HEK293 (cell line): ENCODE measurements at regions not wholly inside any gene's neighbourhood (a gene's known extent, or its start where the extent isn't known, plus 50 kb on each side); places are given as distances from the start of the nearest gene placed in this dataset.

ENCODE experiments used
- CTCF ChIA-PET: fragments of 350-600 bp; formaldehyde crosslinking; extraction: SDS; loops from one replicate; lab custom pipeline; 2021; ENCODE audit warnings: antibody characterized with exemption; lab: Yijun Ruan, JAX
- POLR2A ChIA-PET: fragments of 300-600 bp; formaldehyde crosslinking; extraction: SDS; loops from one replicate; lab custom pipeline; 2020; ENCODE audit warnings: antibody characterized with exemption, inconsistent platforms; lab: Yijun Ruan, JAX
- H3K27ac ChIP-seq: fragments of 200-500 bp; sonication (Bioruptor generic); 2 replicates; pipeline ENCODE4 v1.5.1; 2014; ENCODE audit warnings: low read depth, low read length, control low read depth, inconsistent platforms; ENCODE audit errors: extremely low read depth
- H3K36me3 ChIP-seq, 2 experiments: fragments of 200-500 bp in 1 of 2; sonication (Bioruptor generic) in 1 of 2; 1 replicate in 1 of 2; 2 replicates in 1 of 2; pipeline ENCODE4 v1.5.1; 2014 to 2017; ENCODE audit warnings: inconsistent platforms in 2 of 2, low read length in 2 of 2; ENCODE audit not compliant: control insufficient read depth in 2 of 2, insufficient read depth in 1 of 2
- H3K4me1 ChIP-seq: fragments of 200-500 bp; sonication (Bioruptor generic); 2 replicates; pipeline ENCODE4 v1.5.1; 2014; ENCODE audit warnings: mild to moderate bottlenecking, low read length, inconsistent platforms; ENCODE audit not compliant: control insufficient read depth, insufficient read depth
- H3K4me3 ChIP-seq: 2 replicates; pipeline ENCODE4 v1.5.1; 2011; ENCODE audit warnings: low read depth, mild to moderate bottlenecking, control low read depth, low read length, moderate library complexity
- H3K9me3 ChIP-seq: fragments of 200-500 bp; sonication (Bioruptor generic); 2 replicates; pipeline ENCODE4 v1.5.1; 2014; ENCODE audit warnings: low read depth, low read length, inconsistent platforms; ENCODE audit not compliant: control insufficient read depth, insufficient read depth
- HOXD13 ChIP-seq: sonication (generic); formaldehyde crosslinking; IDR thresholded peaks from 2 replicates; pipeline ENCODE4 v1.8.0; 2022; ENCODE audit warnings: missing genetic modification reagents, borderline replicate concordance
- SCRT1 ChIP-seq: fragments of 450-650 bp; formaldehyde crosslinking; IDR thresholded peaks from 2 replicates; pipeline ENCODE4 v1.5.1; 2016; ENCODE audit warnings: missing biosample characterization, missing genetic modification characterization, borderline replicate concordance
- SP3 ChIP-seq: fragments of 450-650 bp; formaldehyde crosslinking; IDR thresholded peaks from 2 replicates; pipeline ENCODE4 v1.5.1; 2016; ENCODE audit warnings: missing biosample characterization, missing genetic modification characterization
- ZNF10 ChIP-seq: fragments of 450-650 bp; formaldehyde crosslinking; IDR thresholded peaks from 2 replicates; pipeline ENCODE4 v1.5.1; 2017; ENCODE audit warnings: missing biosample characterization, missing genetic modification characterization
- ZNF214 ChIP-seq: fragments of 450-650 bp; formaldehyde crosslinking; IDR thresholded peaks from 2 replicates; pipeline ENCODE4 v1.5.1; 2017; ENCODE audit warnings: missing biosample characterization, mild to moderate bottlenecking, missing genetic modification characterization, borderline replicate concordance
- ZNF248 ChIP-seq: fragments of 450-650 bp; formaldehyde crosslinking; IDR thresholded peaks from 2 replicates; pipeline ENCODE4 v1.5.1; 2017; ENCODE audit warnings: missing biosample characterization, missing genetic modification characterization
- ZNF37A ChIP-seq: fragments of 450-650 bp; IDR thresholded peaks from 2 replicates; pipeline ENCODE4 v1.5.1; 2018; ENCODE audit warnings: missing biosample characterization, missing genetic modification characterization
- ZNF585B ChIP-seq: fragments of 450-650 bp; formaldehyde crosslinking; IDR thresholded peaks from 2 replicates; pipeline ENCODE4 v1.5.1; 2016; ENCODE audit warnings: missing biosample characterization, missing genetic modification characterization
- ZNF623 ChIP-seq: fragments of 450-650 bp; formaldehyde crosslinking; IDR thresholded peaks from 2 replicates; pipeline ENCODE4 v1.5.1; 2016; ENCODE audit warnings: missing biosample characterization, missing genetic modification characterization
- ZNF664 ChIP-seq: fragments of 450-650 bp; formaldehyde crosslinking; IDR thresholded peaks from 2 replicates; pipeline ENCODE4 v1.5.1; 2016; ENCODE audit warnings: missing biosample characterization, missing genetic modification characterization
- ZNF837 ChIP-seq: fragments of 450-650 bp; formaldehyde crosslinking; IDR thresholded peaks from 2 replicates; pipeline ENCODE4 v1.5.1; 2016; ENCODE audit warnings: missing biosample characterization, missing genetic modification characterization
- ZSCAN30 ChIP-seq: fragments of 450-650 bp; IDR thresholded peaks from 2 replicates; pipeline ENCODE4 v1.5.1; 2018; ENCODE audit warnings: missing biosample characterization, mild to moderate bottlenecking, missing genetic modification characterization, moderate library complexity
- TF ChIP-seq, protein P1 (sequence below): fragments of 450-650 bp; formaldehyde crosslinking; IDR thresholded peaks from 2 replicates; pipeline ENCODE4 v1.5.1; 2016; ENCODE audit warnings: missing biosample characterization, missing genetic modification characterization, low read depth
- TF ChIP-seq, protein P2 (sequence below): fragments of 450-650 bp; formaldehyde crosslinking; IDR thresholded peaks from 2 replicates; pipeline ENCODE4 v1.5.1; 2016; ENCODE audit warnings: missing biosample characterization, missing genetic modification characterization
- TF ChIP-seq, protein P3 (sequence below): fragments of 450-650 bp; formaldehyde crosslinking; IDR thresholded peaks from 2 replicates; pipeline ENCODE4 v1.5.1; 2016; ENCODE audit warnings: missing biosample characterization, missing genetic modification characterization
- TF ChIP-seq, protein P4 (sequence below): fragments of 450-650 bp; formaldehyde crosslinking; IDR thresholded peaks from 2 replicates; pipeline ENCODE4 v1.5.1; 2017; ENCODE audit warnings: missing biosample characterization, missing genetic modification characterization

DNA sequence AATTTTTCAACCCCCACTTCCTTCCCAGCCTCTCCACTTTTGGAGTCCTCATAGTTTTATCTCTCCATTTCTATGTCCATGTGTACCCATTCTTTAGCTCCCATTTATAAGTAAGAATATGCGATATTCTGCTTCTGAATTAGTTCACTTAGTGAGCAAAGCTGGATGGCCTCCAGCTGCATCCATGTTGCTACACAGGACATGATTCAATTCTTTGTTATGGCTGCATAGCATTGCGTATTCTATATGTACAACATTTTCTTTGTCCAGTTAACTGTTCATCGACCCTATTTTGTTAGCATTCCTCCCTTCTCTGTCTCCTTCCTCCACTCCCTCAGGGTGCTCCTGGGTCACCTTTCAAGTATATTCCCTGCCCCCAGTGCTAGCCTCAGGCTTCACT, 210.0 kb upstream of the SSTR4 start (continued):
- TF ChIP-seq, protein P1, sequence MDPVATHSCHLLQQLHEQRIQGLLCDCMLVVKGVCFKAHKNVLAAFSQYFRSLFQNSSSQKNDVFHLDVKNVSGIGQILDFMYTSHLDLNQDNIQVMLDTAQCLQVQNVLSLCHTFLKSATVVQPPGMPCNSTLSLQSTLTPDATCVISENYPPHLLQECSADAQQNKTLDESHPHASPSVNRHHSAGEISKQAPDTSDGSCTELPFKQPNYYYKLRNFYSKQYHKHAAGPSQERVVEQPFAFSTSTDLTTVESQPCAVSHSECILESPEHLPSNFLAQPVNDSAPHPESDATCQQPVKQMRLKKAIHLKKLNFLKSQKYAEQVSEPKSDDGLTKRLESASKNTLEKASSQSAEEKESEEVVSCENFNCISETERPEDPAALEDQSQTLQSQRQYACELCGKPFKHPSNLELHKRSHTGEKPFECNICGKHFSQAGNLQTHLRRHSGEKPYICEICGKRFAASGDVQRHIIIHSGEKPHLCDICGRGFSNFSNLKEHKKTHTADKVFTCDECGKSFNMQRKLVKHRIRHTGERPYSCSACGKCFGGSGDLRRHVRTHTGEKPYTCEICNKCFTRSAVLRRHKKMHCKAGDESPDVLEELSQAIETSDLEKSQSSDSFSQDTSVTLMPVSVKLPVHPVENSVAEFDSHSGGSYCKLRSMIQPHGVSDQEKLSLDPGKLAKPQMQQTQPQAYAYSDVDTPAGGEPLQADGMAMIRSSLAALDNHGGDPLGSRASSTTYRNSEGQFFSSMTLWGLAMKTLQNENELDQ (tag by site-specific recombination) = no peak
- TF ChIP-seq SCRT1 (tag by site-specific recombination) = no peak
- TF ChIP-seq HOXD13 (CRISPR knock-in tag) = no peak
- TF ChIP-seq ZNF623 (tag by site-specific recombination) = no peak
- no peak for TF ChIP-seq ZNF664 (tag by site-specific recombination)
- TF ChIP-seq ZNF248 (tag by site-specific recombination) = no peak
- no peak for TF ChIP-seq ZNF585B (tag by site-specific recombination)
- no peak for TF ChIP-seq ZNF10
- TF ChIP-seq, protein P2, sequence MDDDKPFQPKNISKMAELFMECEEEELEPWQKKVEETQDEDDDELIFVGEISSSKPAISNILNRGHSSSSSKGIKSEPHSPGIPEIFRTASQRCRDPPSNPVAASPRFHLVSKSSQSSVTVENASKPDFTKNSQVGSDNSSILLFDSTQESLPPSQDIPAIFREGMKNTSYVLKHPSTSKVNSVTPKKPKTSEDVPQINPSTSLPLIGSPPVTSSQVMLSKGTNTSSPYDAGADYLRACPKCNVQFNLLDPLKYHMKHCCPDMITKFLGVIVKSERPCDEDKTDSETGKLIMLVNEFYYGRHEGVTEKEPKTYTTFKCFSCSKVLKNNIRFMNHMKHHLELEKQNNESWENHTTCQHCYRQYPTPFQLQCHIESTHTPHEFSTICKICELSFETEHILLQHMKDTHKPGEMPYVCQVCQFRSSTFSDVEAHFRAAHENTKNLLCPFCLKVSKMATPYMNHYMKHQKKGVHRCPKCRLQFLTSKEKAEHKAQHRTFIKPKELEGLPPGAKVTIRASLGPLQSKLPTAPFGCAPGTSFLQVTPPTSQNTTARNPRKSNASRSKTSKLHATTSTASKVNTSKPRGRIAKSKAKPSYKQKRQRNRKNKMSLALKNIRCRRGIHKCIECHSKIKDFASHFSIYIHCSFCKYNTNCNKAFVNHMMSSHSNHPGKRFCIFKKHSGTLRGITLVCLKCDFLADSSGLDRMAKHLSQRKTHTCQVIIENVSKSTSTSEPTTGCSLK (tag by site-specific recombination) = no peak
- no peak for TF ChIP-seq SP3 (tag by site-specific recombination)

DNA sequence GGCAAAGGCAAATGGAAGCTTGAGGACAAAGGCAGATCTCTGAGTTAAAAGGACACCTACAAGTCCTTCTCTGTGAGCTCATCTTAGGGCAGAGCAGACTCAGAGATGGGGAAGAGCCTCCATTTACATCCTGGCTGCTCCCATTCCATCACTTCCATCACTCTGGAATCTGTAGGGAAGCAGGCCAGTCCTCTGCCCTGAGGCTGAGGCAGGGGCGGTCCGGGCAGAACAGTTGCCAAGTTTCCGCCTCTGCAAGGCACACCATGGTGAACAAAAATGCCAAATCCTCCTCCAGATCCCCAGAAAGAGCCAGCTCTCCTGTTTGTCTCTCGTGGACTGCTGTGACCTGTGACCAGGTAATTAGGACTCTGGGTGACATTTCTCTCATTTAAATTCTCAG, 209.6 kb upstream of the SSTR4 start:
- no peak for TF ChIP-seq ZSCAN30
- TF ChIP-seq, protein P3, sequence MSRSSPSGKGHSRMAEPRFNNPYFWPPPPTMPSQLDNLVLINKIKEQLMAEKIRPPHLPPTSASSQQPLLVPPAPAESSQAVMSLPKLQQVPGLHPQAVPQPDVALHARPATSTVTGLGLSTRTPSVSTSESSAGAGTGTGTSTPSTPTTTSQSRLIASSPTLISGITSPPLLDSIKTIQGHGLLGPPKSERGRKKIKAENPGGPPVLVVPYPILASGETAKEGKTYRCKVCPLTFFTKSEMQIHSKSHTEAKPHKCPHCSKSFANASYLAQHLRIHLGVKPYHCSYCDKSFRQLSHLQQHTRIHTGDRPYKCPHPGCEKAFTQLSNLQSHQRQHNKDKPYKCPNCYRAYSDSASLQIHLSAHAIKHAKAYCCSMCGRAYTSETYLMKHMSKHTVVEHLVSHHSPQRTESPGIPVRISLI (tag by site-specific recombination) = no peak
- TF ChIP-seq ZNF214 (tag by site-specific recombination) = no peak
- TF ChIP-seq ZNF37A (tag by site-specific recombination) = no peak
- TF ChIP-seq ZNF10 = no peak
- TF ChIP-seq, protein P4, sequence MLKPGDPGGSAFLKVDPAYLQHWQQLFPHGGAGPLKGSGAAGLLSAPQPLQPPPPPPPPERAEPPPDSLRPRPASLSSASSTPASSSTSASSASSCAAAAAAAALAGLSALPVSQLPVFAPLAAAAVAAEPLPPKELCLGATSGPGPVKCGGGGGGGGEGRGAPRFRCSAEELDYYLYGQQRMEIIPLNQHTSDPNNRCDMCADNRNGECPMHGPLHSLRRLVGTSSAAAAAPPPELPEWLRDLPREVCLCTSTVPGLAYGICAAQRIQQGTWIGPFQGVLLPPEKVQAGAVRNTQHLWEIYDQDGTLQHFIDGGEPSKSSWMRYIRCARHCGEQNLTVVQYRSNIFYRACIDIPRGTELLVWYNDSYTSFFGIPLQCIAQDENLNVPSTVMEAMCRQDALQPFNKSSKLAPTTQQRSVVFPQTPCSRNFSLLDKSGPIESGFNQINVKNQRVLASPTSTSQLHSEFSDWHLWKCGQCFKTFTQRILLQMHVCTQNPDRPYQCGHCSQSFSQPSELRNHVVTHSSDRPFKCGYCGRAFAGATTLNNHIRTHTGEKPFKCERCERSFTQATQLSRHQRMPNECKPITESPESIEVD (tag by site-specific recombination) = no peak
- TF ChIP-seq ZNF837 (tag by site-specific recombination) = no peak
- no peaks in the 10 kb centered on the region for H3K9me3 ChIP-seq
- POLR2A ChIA-PET = no interaction called here
- no peak overlapping the region for H3K27ac ChIP-seq
- no peaks in the 10 kb centered on the region for H3K36me3 ChIP-seq
- CTCF ChIA-PET = interaction anchor here (0.6 to 1.4 kb wide), 2 partner anchors 76 to 135 kb away, joined by 3 read pairs; no protein-coding TSS in a partner anchor
- H3K4me3 ChIP-seq = no peak overlapping the region
- no peaks in the 10 kb centered on the region; the same call in 1 of the 2 replicates for H3K4me1 ChIP-seq
